ENCODE measurements at regions not wholly inside any gene's neighbourhood (a gene's known extent, or its start where the extent isn't known, plus 50 kb on each side); places are given as distances from the start of the nearest gene placed in this dataset.
A peak's percentile ranks its signal among the peaks of the same experiment; 100 is the strongest.
"Not testable (repeated sequence)": the region's sequence is repeated elsewhere in the genome, so short reads cannot be mapped to it uniquely, and the experiment has no call there.

- Histone ChIP-seq H3K9me3 (replicated peaks in 1 of 3) (no peaks in the 10 kb centered on the region), H3K4me1 (replicated peaks in 1 of 2) (no peaks in the 10 kb centered on the region), H3K36me3 (replicated peaks in 1 of 2) (no peaks in the 10 kb centered on the region), H3K4me3 (no peak overlapping the region), H3K27me3 (no peaks in the 10 kb centered on the region), H3K27ac (no peak overlapping the region)
- intact Hi-C loops (cut with DNase I), result no loop called here
- 70 to 94% (median 79%) methylated on average over 3 to 9 of the region's 9 CpGs for WGBS, 4 donors
- peak in 6 of 7 donors; percentile 7 to 35 (median 10) for DNase-seq
- TF ChIP-seq POLR2A (IDR thresholded peaks at IDR 0.05), result no peak
- TF ChIP-seq CTCF (IDR thresholded peaks at IDR 0.05), result no peak
Observed at GRCh38 chr14:105857826-105858675, 331.7 kb downstream of the TMEM121 start.

GRCh38 chr14:105858676-105859025, 332.3 kb downstream of the TMEM121 start:
- H3K27me3 ChIP-seq, result no peaks in the 10 kb centered on the region
- intact Hi-C loops (cut with DNase I), result no loop called here

GRCh38 chr14:105859073-105859716, 332.8 kb downstream of the TMEM121 start:
- DNase-seq, result peak in 4 of 7 donors; percentile 2 to 29 (median 4)
- intact Hi-C loops (cut with DNase I); H3K27ac ChIP-seq; H3K9me3 ChIP-seq (replicated peaks in 1 of 3); H3K4me3 ChIP-seq; H3K36me3 ChIP-seq (replicated peaks in 1 of 2); H3K27me3 ChIP-seq; H3K4me1 ChIP-seq (replicated peaks in 1 of 2): not testable (repeated sequence)
- WGBS, 4 donors, result 63 to 88% (median 86%) methylated on average over 3 to 15 of the region's 16 CpGs

More at GRCh38 chr14:105858676-105859025, 332.3 kb downstream of the TMEM121 start:
- Histone ChIP-seq H3K4me1 (replicated peaks in 1 of 2) (no peaks in the 10 kb centered on the region), H3K36me3 (replicated peaks in 1 of 2) (no peaks in the 10 kb centered on the region), H3K4me3 (no peak overlapping the region), H3K27ac (no peak overlapping the region), H3K9me3 (replicated peaks in 1 of 3) (no peaks in the 10 kb centered on the region)
- peak in 6 of 7 donors; percentile 1 to 23 (median 4) for DNase-seq
- WGBS, 4 donors, result 76 to 88% (median 79%) methylated on average over 3 to 4 of the region's 4 CpGs
- TF ChIP-seq CTCF (IDR thresholded peaks at IDR 0.05) (no peak), POLR2A (IDR thresholded peaks at IDR 0.05) (no peak)

- TF ChIP-seq POLR2A (IDR thresholded peaks at IDR 0.05) (no peak), CTCF (IDR thresholded peaks at IDR 0.05) (no peak)
- Histone ChIP-seq H3K4me3 (no peak overlapping the region), H3K27ac (no peak overlapping the region), H3K27me3 (peaks cover 4% of the 10 kb centered on the region), H3K9me3 (replicated peaks in 1 of 3) (no peaks in the 10 kb centered on the region), H3K36me3 (replicated peaks in 1 of 2) (no peaks in the 10 kb centered on the region), H3K4me1 (replicated peaks in 1 of 2) (no peaks in the 10 kb centered on the region)
- intact Hi-C loops (cut with DNase I), result no loop called here
- WGBS, 4 donors, result 81 to 90% (median 86%) methylated on average over 9 to 11 of the region's 11 CpGs
- peak in 4 of 7 donors; percentile 3 to 20 (median 8) for DNase-seq
Observed at GRCh38 chr14:105859717-105860614, 333.6 kb downstream of the TMEM121 start.
